Tibial nerve (tissue), 4 donors: ENCODE measurements at regions not wholly inside any gene's neighbourhood (a gene's known extent, or its start where the extent isn't known, plus 50 kb on each side); places are given as distances from the start of the nearest gene placed in this dataset.

Experiments used
- CTCF ChIP-seq, 5 experiments: fragments of 200-600 bp in 3 of 5; fragments of 450-650 bp in 2 of 5; sonication (generic) in 3 of 5; IDR thresholded peaks; one replicate each; pipeline ENCODE4 v1.5.1; 2016 to 2019; ENCODE audit warnings: antibody characterized with exemption in 5 of 5, mild to moderate bottlenecking in 3 of 5, moderate library complexity in 2 of 5
- EP300 ChIP-seq, 2 donors: sonication (generic); formaldehyde crosslinking; IDR thresholded peaks; one replicate each; pipeline ENCODE4 v1.6.1; 2017; ENCODE audit warnings: antibody characterized with exemption in 2 of 2, mild to moderate bottlenecking in 1 of 2
- POLR2A ChIP-seq, 2 donors: fragments of 450-650 bp; IDR thresholded peaks; one replicate each; pipeline ENCODE4 v1.6.1; 2017; ENCODE audit warnings: antibody characterized with exemption in 2 of 2, mild to moderate bottlenecking in 2 of 2, moderate library complexity in 2 of 2

DNA sequence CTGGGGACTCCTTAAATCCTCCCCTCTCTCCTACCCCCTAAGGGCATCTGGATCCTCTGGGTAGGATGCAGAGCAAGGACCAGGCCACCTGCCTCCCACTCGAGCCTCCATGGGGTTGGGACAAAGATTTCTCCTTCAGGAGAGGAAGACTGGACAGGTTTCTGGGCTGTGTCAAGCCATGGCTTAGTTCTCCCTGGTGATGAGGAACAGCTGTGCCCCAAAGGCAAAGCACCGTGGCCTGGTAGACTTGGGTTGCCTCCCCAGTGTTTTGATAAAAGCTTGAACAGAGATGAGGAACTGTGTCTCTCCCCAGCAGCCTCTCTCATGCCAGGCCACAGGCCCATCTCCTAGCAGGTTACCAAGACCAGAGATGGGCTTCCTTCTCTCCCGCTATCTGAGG lies 238.3 kb downstream of the WDR11 start:
- no peak for TF ChIP-seq POLR2A (IDR thresholded peaks at IDR 0.05)
- TF ChIP-seq EP300 (IDR thresholded peaks at IDR 0.05), result no peak
- no peak for TF ChIP-seq CTCF (IDR thresholded peaks at IDR 0.05)
